ENCODE measurements at regions not wholly inside any gene's neighbourhood (a gene's known extent, or its start where the extent isn't known, plus 50 kb on each side); places are given as distances from the start of the nearest gene placed in this dataset.

- no peak for TF ChIP-seq EZH2phosphoT487 (IDR thresholded peaks at IDR 0.05; ENCODE audit: unreplicated experiment)
- no peak for TF ChIP-seq EZH2 (IDR thresholded peaks at IDR 0.05; ENCODE audit: low read depth, unreplicated experiment)
- TF ChIP-seq CTCF (conservative IDR thresholded peaks at IDR 0.05; ENCODE audit: low read depth in 2 of 2): no peak
- TF ChIP-seq, protein P1, sequence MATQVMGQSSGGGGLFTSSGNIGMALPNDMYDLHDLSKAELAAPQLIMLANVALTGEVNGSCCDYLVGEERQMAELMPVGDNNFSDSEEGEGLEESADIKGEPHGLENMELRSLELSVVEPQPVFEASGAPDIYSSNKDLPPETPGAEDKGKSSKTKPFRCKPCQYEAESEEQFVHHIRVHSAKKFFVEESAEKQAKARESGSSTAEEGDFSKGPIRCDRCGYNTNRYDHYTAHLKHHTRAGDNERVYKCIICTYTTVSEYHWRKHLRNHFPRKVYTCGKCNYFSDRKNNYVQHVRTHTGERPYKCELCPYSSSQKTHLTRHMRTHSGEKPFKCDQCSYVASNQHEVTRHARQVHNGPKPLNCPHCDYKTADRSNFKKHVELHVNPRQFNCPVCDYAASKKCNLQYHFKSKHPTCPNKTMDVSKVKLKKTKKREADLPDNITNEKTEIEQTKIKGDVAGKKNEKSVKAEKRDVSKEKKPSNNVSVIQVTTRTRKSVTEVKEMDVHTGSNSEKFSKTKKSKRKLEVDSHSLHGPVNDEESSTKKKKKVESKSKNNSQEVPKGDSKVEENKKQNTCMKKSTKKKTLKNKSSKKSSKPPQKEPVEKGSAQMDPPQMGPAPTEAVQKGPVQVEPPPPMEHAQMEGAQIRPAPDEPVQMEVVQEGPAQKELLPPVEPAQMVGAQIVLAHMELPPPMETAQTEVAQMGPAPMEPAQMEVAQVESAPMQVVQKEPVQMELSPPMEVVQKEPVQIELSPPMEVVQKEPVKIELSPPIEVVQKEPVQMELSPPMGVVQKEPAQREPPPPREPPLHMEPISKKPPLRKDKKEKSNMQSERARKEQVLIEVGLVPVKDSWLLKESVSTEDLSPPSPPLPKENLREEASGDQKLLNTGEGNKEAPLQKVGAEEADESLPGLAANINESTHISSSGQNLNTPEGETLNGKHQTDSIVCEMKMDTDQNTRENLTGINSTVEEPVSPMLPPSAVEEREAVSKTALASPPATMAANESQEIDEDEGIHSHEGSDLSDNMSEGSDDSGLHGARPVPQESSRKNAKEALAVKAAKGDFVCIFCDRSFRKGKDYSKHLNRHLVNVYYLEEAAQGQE (IDR thresholded peaks at IDR 0.05; ENCODE audit: unreplicated experiment): no peak
Measured at GRCh38 chr5:73229271-73229670, 56.3 kb downstream of the TMEM174 start (continued).

DNA sequence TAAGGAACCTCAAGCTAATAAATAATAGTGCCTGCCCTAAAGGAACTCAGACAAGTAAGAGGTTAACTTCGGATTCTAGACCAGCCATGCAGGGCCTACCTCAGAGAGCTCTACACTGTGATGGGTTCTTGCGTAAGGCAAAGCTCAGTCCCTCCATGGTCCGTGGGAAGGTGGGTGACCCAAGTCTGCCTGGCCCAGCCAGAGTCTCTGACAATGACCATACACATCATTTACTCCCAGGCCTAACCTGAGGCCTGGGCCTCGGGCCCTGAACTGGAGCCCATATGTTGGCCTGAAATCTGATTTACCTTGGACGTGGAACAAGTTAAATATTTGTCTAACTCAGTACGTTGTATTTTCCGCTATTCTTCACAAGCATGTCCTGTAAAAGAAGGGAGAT is 55.1 kb downstream of the TMEM174 start:
- H4K20me1 ChIP-seq (replicated peaks; ENCODE audit: insufficient read depth): peaks cover 7% of the 10 kb centered on the region
- H3K9me2 ChIP-seq (ENCODE audit: insufficient read depth): no peaks in the 10 kb centered on the region
- Mint-ChIP-seq H3K9me3 (no peaks in the 10 kb centered on the region), H3K27me3 (ENCODE audit: insufficient read depth, low read depth, poor library complexity) (peaks cover 66% of the 10 kb centered on the region), H3K4me1 (peaks cover 21% of the 10 kb centered on the region), H3K4me3 (no peak overlapping the region), H3K27ac (no peak overlapping the region), H3K36me3 (ENCODE audit: low read depth) (no peaks in the 10 kb centered on the region)
- H3F3A ChIP-seq (replicated peaks; ENCODE audit: low read depth): peaks cover 9% of the 10 kb centered on the region
- ATAC-seq (no peak), DNase-seq (ENCODE audit: low spot score) (no peak)
- H3K4me3 ChIP-seq: no peak overlapping the region
- no peak for TF ChIP-seq ZNF462 (CRISPR knock-in tag; IDR thresholded peaks at IDR 0.05)
- TF ChIP-seq ZNF114 (CRISPR knock-in tag; IDR thresholded peaks at IDR 0.05): no peak
- TF ChIP-seq ZNF331 (CRISPR knock-in tag; IDR thresholded peaks at IDR 0.05; ENCODE audit: low read depth): no peak
- no peak for TF ChIP-seq EZH2phosphoT487 (IDR thresholded peaks at IDR 0.05; ENCODE audit: unreplicated experiment)
- no peaks in the 10 kb centered on the region for H3K36me3 ChIP-seq (ENCODE audit: insufficient read depth)
- H3K4me1 ChIP-seq (ENCODE audit: insufficient read depth): peaks cover 39% of the 10 kb centered on the region
- no peak overlapping the region for H3K27ac ChIP-seq (ENCODE audit: low read depth)
- no peak overlapping the region for H2AFZ ChIP-seq
- peaks cover 87% of the 10 kb centered on the region for H3K27me3 ChIP-seq (ENCODE audit: insufficient read depth)
- no peaks in the 10 kb centered on the region for H3K79me2 ChIP-seq (replicated peaks; ENCODE audit: insufficient read depth)
- H3K4me2 ChIP-seq: no peak overlapping the region
